HG02642 (cell line): ENCODE measurements at regions not wholly inside any gene's neighbourhood (a gene's known extent, or its start where the extent isn't known, plus 50 kb on each side); places are given as distances from the start of the nearest gene placed in this dataset.

Experiments used
- ATAC-seq: cut with Tn5 transposase; IDR thresholded peaks from one replicate; pipeline ENCODE4 v1.9.1; 2021; ENCODE audit warnings: mild to moderate bottlenecking; ENCODE audit not compliant: unreplicated experiment, poor library complexity

DNA sequence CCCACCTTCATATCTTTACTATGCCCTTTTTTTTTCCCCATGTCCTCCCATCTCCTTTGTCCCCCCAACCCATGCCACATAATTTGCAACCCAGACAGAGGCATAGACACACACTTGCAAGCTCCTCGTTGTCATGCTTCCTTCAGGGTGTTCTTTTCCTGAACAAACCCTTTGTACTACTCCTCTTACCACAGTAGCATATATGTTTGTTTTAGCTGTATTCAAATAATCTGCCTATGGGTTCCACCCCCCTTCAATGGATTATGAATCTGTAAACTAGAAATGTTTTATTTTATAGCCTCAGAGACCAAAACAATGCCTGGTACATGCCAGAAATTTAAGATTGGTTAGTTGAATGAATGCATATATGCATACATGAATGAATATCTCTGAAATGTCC lies 307.1 kb upstream of the E2F7 start:
- no peak for ATAC-seq

DNA sequence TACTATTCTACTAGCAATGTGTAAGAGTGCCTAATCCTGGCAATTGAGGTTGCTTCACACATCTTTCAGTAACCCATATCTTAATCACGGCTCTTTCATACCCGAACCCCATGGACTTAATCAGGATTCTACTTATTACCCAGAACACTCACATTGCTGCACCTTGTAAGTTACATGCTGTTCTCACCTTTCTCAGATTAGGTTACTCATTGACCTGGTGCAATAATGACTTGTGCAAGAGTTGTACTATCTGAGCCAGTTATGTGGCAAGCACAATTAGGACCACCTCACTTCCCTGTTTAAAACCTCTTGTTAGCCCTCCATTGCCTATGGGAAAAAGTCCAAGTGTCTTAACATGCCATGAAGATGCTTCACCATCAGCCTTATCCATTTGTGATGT lies 306.7 kb upstream of the E2F7 start:
- ATAC-seq = no peak

DNA sequence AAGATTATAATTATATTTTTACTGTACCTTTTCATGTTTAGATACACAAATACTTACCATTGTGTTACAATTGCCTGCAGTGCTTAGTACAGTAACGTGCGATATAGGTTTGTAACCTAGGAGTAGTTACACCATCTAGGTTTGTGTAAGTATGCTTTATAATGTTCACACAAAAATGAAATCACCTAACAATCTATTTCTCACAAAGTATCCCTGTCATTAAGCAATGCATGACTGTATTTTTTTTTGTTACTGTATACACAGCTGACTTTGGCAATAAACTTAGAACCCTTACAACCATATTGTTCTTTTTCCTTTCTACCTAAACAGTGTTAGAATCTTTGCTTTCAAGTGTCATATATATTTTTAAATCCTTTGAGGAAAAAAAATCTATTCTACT lies 303.0 kb upstream of the E2F7 start:
- no peak for ATAC-seq

DNA sequence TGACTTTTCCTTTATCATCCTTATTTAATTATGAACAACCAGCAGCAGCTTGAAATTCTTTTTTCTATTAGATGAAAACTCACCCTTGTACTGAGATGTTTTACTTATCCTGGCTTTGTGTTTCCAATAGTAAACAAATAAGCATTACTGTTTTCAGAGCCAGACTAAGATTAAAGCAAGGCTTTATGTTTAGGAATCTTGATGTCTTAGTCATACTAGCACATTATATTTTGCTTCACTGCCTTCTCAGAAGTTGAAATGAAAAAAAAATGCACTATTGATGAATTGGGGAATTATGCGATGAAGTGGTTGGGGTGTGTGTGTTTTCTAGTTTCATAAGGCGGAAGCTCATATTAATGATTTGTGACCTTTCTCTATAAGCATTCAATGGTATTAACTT lies 301.2 kb upstream of the E2F7 start:
- ATAC-seq = no peak

DNA sequence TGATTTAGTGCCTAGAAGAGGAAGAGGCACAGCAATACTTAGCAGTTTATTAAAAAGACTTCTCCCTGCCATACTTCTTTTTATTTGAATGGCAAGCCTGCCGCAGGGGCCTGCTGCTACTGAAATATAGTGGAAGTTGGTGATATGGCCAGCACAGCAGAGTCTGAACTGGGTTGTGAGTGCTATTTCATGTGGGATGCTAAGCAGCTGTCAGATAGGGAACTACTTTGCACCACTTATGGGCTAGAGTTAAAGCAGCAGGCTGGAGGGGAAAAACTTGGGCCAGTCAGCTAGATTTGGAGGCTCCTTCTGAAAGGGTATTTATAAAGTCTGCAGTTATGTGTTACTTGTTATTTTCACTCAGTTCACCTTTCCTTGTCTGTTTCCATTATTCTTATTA lies 299.0 kb upstream of the E2F7 start:
- no peak for ATAC-seq

DNA sequence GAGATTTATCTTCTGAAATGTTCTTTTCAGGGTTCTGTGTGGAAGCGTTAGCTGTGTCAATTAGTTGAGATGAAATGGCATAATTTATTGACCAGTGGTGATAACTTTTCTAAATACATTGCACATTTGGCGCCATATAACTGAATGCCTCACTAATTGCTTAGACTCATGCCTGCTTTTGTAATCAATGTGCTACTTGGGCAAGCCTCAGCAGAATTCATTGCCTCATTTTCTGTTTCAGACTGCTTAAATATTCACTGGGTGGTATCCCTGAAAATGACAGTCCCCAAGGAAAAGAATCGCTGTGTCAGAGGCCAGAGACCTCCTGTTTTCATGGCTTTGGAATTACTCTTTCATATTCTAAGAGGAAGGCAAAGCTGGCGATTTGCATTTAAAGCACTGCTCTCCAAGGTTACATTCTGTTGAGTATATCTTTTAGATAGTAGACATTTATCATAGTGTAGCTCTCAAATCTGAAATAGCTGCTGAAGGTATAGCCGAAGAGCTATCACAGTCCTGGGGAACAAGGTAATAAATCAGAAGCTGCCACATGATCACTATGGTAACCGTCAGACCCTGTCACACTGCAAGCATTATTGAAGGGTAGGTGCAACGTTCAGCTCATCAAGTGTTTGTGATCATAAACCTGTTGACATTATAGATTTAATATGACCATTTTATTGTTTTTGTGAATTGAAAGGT lies 297.3 kb upstream of the E2F7 start:
- no peak for ATAC-seq

DNA sequence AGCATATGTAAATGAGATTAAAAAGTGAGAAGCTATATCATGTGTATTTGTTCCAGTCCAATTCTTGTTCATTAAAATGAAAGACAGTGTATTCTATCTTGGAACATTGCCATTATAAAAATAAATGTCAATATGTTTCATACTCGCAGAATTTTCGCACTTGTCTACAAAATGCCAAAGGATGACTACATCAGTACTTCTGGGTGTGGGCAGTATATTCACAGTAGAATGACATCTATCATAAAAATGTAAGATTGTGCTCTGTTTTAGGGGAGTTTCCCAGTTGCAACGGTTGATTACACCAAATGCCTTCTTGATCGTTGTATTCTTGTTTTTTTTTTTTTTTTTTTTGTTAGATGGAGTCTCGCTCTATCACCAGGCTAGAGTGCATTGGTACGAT lies 292.3 kb upstream of the E2F7 start:
- ATAC-seq = no peak

DNA sequence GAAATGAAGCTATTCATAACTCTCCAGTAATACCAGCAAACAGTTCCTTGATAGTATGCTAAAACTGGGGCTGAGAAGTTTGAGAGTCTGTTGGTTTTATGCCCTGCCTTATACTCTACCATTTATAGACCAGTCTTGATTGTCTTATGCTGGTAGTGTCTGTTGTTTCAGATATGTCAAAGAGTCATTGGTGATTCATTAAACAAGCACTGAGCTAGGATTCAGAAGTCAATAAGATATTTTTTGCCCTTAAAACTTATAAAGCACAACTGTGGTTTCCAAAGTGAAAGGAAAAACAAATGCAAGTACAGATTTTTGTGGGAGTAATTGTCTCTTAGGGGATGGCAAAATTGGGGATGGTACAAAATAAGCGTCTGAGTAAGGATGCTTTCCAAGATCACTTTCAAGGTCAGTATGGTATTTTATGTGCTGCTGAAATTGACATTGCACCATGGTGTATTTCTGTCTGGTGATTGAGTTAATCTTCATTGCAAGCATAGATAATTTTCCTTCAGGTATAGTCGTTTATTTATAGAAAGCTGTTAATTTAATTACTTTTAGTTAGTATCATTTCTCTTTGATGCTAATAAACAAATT lies 289.5 kb upstream of the E2F7 start:
- ATAC-seq = no peak

DNA sequence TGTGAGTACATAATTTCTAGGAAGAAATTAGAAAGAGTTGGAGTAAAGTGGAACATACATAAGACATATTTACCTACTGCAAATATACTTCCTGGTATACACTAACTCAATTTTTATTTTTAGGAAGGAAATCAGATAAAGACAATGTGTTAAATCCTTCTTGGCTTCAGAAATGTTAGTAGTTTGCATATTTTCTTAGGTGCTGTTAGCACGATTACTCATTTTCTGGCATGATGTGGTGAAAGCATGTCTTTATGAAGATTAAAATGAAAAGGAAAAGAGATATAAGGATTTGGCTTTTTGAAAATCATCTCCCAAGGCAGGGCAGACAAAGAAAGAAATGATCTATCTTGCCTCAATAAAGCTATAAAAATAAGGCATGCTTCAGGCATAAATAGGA lies 287.6 kb upstream of the E2F7 start:
- no peak for ATAC-seq

DNA sequence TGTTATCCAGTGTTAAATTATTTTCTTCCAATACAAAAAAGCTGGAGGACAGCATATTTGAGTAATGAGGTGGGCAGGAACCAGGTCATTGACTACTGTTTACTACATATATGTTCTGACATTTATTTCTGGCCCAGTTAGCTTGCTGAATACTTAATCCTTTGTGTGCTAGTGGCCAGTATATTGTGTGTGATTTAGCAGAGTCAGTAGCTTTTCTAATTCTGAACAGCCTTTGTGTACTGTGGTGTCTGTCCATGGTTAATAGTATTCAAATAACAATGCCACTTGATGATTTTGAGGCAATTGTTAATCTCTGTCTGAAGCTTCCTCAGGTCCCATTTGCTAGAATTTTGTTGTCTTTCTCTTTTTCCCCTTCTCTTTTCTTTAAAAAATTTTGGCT lies 286.5 kb upstream of the E2F7 start:
- ATAC-seq = no peak

DNA sequence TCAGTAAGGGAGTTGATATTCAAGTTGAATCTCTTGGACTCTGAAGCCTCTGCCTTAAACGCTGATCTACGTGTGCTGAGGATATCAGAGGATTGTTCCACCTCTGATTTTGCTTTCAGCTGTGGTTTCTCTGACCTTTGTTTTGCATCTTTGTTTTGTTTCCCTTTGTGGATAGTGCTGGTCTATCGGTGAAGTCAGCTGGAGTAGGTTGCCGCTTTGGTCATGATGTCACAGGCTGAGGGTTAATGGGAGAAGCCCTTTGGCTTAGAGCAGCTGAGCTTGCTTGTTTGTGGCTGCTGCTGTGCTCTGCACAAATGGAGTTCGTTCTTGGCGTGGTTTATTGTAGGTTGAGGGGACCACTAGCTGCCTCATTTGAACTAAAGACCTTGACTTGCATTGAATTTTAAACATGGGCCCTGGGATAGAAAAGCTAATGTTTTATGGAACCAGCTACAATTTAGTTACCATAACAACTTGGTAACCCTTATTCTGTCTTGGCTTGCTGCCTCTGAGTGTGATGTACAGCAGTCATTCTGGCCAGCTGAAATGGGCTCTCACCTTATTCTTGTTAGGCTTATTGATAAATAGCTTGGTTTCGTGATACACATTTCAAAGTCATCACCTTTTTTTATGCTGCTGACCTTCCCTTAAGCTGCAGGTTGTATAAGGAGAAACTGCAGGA lies 284.5 kb upstream of the E2F7 start:
- ATAC-seq = no peak

DNA sequence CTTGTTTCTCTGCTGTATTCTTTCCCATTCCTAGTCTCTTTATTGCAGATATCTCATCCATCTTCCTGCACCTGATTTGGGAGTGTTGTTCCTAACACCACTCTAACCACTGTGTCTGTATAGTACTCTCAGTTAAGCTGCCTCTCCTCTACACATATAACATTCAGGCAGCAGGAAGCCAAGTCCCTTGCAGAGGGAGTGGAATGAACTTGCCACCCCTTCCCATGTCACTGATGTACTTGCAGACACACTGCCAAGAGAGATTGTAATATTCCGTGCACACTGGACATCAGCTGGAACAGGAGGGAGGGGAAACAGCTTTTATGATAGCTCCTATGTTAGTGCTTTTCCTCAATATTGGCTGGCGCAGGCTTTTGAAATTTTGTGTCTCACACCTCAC lies 281.6 kb upstream of the E2F7 start:
- no peak for ATAC-seq

DNA sequence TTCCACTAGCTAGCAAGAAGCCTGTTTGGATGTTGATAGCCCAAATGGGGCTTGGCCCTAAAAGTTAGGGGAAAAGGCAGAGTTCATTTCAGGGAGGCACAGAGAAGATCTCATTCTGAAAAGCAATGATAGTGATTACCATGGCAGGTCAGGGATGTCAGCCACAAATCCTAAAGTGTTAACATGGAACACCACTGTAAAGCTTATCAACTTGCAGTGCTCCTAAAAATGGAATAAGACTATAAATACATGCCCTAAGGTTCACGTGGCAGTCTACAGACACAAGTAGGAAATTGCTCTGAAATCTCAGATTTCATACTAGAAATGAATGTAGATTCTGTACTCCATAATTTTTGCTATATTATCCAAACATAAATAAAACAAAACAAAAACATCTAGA lies 280.0 kb upstream of the E2F7 start:
- no peak for ATAC-seq

DNA sequence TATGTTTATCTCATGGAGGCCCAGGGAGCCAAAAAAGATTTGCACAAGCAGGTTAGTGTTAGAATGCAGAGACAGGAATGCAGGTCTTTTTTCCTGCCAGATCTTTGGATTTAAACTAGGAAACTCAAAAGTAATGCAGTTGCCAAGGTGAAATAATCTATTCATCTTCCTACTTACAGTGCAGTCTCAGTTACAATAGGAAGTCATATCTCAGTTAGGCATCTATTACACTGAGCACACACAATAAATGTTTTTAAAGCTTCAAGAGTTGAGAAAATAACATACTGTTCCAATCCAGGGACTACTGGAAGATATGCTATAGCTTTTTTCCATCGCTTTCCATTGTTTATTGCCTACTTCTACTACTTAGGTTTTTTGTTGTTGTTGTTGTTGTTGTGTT lies 279.3 kb upstream of the E2F7 start:
- ATAC-seq = no peak

DNA sequence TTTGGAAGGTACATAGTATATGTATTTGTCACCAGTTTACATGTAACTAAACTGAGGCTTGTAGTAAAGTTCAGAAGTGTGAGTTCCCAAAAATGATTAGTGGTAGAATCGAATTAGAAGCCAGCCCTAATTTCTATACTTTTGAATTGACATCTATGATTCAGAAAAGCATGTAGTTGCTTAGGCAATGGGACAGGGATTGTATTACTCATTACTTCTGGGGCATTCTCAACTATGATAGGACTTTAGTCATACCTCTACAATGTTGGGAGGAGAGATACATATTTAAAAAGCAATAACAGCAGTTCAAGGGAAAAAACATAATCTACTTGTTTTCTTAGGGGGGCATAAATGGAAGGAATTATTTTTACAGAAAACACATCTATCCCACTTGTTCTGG lies 277.9 kb upstream of the E2F7 start:
- no peak for ATAC-seq

DNA sequence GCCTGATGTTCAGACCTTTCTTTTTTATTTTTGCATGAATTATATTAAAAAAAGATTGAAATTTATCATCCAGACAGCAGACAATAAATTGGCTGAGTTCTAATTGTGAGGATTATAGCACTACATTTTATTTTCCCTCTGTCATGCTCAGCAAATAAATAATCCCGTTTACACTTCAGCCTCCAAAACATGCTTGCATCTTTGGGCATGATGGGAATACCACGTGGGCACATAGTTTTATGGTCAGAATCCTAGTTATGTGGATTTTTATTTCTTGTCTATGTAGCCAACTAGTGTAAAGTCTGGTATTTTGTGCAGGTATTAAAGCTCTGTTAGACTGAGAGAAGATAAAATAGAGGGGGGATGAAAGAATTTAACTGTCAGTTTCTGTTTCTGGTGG lies 276.9 kb upstream of the E2F7 start:
- no peak for ATAC-seq

DNA sequence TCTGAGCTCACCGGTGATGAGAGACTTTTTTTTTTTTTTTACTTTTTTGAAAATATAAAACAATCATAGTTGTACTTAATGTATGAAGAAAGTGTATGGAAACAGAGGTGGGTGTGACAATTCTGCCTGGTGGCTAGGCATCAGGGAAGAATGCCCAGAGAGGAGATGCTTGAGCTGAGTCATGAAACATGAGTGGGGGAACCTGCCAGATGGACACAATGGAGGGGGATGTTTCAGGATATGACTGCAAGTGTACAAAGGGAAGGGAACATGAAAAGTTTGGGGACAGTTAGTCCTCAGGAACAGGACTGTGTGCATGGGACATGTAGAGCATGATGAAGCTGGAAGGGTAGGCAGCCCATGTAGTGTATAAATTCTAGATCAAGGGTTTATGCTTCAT lies 274.2 kb upstream of the E2F7 start:
- ATAC-seq = no peak

DNA sequence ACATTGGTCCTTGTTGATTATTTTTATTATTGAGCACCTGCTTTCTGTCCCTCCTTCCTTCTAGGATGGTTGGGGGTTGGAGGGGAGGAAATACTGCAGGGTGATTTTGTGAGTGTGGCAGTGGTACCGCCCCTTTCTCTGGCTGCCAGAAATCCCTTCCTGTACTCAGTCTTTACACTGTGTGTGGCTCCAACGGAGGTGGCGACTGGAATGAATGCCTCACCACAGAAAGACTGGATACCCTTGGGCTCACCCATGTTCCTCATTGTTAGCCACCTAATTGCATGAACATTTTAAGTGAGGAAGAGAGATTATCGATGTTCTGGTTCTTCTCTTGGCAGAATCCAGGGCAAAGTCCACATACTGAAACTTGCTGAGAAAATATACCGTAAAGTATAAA lies 272.0 kb upstream of the E2F7 start:
- no peak for ATAC-seq

DNA sequence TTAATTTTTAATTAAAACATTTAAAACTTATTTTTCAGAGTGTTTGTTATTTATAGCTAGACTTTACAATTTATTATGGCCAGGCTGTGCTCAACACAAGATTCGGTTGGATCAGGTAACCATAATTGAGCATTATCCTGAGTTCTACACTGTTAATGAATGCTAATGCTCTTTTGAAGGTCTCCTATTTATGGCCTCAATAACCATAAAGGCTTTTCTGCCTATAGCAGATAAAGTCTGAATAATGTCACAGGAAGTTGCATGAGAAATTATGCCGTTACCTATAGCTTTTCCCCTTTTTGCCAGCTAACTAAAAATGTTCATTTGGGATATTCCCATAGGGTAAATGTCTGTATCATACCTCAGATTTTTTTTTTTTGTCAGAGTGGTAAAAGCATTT lies 269.4 kb upstream of the E2F7 start:
- ATAC-seq = no peak

DNA sequence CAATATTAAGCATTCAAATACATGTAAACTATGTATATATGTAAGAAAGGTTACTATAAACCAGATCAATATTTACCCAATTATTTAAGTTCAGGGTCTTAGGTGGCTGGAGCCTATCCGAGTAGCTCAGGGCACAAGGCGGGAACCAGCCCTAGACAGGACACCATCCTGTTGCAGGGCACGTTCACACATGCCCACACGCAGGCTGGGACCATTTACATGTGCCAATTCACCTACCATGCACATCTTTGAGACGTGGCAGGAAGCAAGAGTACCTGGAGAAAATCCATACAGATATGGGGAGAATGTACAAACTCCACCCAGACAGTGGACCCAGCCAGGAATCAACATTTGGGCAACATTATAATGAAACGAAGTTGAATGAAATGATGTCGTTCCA lies 263.0 kb upstream of the E2F7 start:
- no peak for ATAC-seq

DNA sequence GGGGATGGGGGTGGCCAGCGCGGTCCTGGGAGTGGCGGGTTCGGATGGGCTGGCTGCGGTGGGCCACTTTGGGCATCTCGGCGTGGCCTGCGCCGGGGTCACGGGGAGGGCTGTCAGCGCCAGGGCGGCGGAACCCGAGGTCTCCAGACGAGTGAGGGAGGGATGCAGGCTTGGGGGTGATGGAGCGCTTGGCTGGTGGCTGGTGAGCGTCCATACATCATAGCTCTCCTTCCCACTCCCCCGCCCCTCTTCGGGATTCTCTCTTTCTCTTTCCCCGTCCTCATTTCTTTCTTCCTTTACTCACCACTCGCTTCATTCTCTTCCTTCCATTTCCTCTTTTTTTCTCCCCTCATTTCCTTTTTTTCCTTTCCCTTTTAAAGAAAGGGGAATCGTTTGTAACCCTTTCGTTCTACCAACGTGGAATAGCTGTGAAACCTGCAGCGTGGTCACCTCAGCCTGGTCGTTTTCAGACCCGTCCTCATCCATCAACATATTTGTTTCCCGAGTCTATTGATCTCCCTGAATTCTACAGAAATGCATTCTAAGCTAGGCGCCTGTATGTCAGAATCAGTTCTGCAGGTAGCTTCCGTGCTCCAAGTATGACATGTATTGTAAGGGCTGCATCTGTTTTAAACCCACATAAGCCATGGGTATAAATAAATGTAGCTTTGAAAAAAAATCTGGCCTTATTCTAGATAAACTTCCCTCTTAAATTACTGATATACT lies 260.3 kb upstream of the E2F7 start:
- ATAC-seq = no peak
